ENCODE measurements at regions not wholly inside any gene's neighbourhood (a gene's known extent, or its start where the extent isn't known, plus 50 kb on each side); places are given as distances from the start of the nearest gene placed in this dataset.

GRCh38 chr3:95226437-95226836 is 1163.6 kb downstream of the NSUN3 start:
- Histone ChIP-seq H3K27ac (ENCODE audit: low read depth, low read length) (no peak overlapping the region), H3K4me2 (ENCODE audit: low read length) (no peak overlapping the region), H3K9ac (ENCODE audit: low read length) (no peak overlapping the region), H3K27me3 (ENCODE audit: insufficient read depth, low read length) (no peaks in the 10 kb centered on the region), H3K4me1 (ENCODE audit: control insufficient read depth in 1 of 2, insufficient read depth in 2 of 2, low read length in 2 of 2) (no peaks in the 10 kb centered on the region), H3K36me3 (ENCODE audit: control insufficient read depth in 1 of 2, insufficient read depth in 2 of 2, low read length in 2 of 2) (no peaks in the 10 kb centered on the region), H3K4me3 (replicated peaks in 1 of 2; ENCODE audit: low read depth in 1 of 2, low read length in 2 of 2) (no peak overlapping the region), H3K9me2 (ENCODE audit: insufficient read depth) (no peaks in the 10 kb centered on the region), H4K20me1 (ENCODE audit: insufficient read depth) (no peaks in the 10 kb centered on the region), H3K79me2 (ENCODE audit: insufficient read depth, low read length) (no peaks in the 10 kb centered on the region), H2AFZ (ENCODE audit: low read depth, low read length, poor library complexity, severe bottlenecking) (no peak overlapping the region), H3K9me3 (ENCODE audit: control insufficient read depth in 1 of 2, insufficient read depth in 1 of 2, low read depth in 1 of 2, low read length in 2 of 2) (no peaks in the 10 kb centered on the region; a peak in 1 of 4 replicates)
- ChIA-PET POLR2A (no interaction called here), RAD21 (ENCODE audit: low non-redundant PET in 1 of 2, low total read pairs in 2 of 2, uncharacterized antibody in 2 of 2, unreplicated experiment in 2 of 2) (no interaction called here), CTCF (no interaction called here)
- TF ChIP-seq EZH2phosphoT487 (IDR thresholded peaks at IDR 0.05; ENCODE audit: borderline replicate concordance), result no peak
- TF ChIP-seq EGR1 (IDR thresholded peaks at IDR 0.05; ENCODE audit: low read depth), result no peak
- TF ChIP-seq FOSL1 (IDR thresholded peaks at IDR 0.05; ENCODE audit: low read depth), result no peak
- TF ChIP-seq TCF7L2 (IDR thresholded peaks at IDR 0.05; ENCODE audit: borderline replicate concordance, extremely low read depth, insufficient read depth, insufficient read length), result no peak
- no peak for TF ChIP-seq ZNF274 (IDR thresholded peaks at IDR 0.05; ENCODE audit: low read depth, low read length)
- no peak for TF ChIP-seq RAD21 (IDR thresholded peaks at IDR 0.05; ENCODE audit: low read depth)
- no peak for TF ChIP-seq SRF (IDR thresholded peaks at IDR 0.05; ENCODE audit: low read depth)
- no peak for TF ChIP-seq ZFX (IDR thresholded peaks at IDR 0.05)
- no peak for TF ChIP-seq ZBTB33 (IDR thresholded peaks at IDR 0.05; ENCODE audit: extremely low read depth, insufficient replicate concordance, low read length)
- TF ChIP-seq POLR2AphosphoS5 (IDR thresholded peaks at IDR 0.05; ENCODE audit: low read depth, low read length), result no peak
- no peak for DNase-seq (ENCODE audit: low read depth, low spot score)
- intact Hi-C loops (cut with micrococcal nuclease), result no loop called here
- no peak for ATAC-seq
- no TSS peak for BruUV-seq (replicated peaks)
